B cell (primary cell): ENCODE measurements at regions not wholly inside any gene's neighbourhood (a gene's known extent, or its start where the extent isn't known, plus 50 kb on each side); places are given as distances from the start of the nearest gene placed in this dataset.

Experiments
- CTCF ChIP-seq: fragments of 200-600 bp; IDR thresholded peaks from one replicate; pipeline ENCODE4 v1.8.0; 2022; ENCODE audit warnings: antibody characterized with exemption, mild to moderate bottlenecking
- EZH2 ChIP-seq: IDR thresholded peaks from 2 replicates; pipeline ENCODE4 v1.6.1; 2012; ENCODE audit warnings: borderline replicate concordance, low read depth, mild to moderate bottlenecking, moderate library complexity, low read length; ENCODE audit not compliant: insufficient read depth, poor library complexity, severe bottlenecking

GRCh38 chr9:19640014-19640413 is 148.8 kb downstream of the SLC24A2 start:
- TF ChIP-seq CTCF (no peak), EZH2 (no peak)
